GM10248 (cell line): ENCODE measurements at regions not wholly inside any gene's neighbourhood (a gene's known extent, or its start where the extent isn't known, plus 50 kb on each side); places are given as distances from the start of the nearest gene placed in this dataset.

ENCODE experiments used
- CTCF ChIA-PET: fragments of 300-600 bp; sonication (Branson Sonifier 250); formaldehyde crosslinking; extraction: SDS; loops from one replicate; lab custom pipeline; 2021; ENCODE audit warnings: antibody characterized with exemption; lab: Yijun Ruan, JAX
- POLR2A ChIA-PET: fragments of 350-650 bp; sonication (Branson Sonifier 250); formaldehyde crosslinking; extraction: SDS; loops from one replicate; lab custom pipeline; 2020; ENCODE audit warnings: antibody characterized with exemption; lab: Yijun Ruan, JAX
- DNase-seq: peaks from one replicate; pipeline ENCODE4 v3.0.0; 2012; ENCODE audit errors: extremely low spot score
- CTCF ChIP-seq: IDR thresholded peaks from 2 replicates; pipeline ENCODE4 v1.5.1; 2012; ENCODE audit warnings: mild to moderate bottlenecking, low read depth; ENCODE audit errors: extremely low read depth, missing control alignments, control extremely low read depth

- no peak for TF ChIP-seq CTCF
- ChIA-PET POLR2A (no interaction called here), CTCF (interaction anchor here (2.8 kb wide), 1 partner anchor 18 kb away, joined by 9 read pairs; no protein-coding TSS in a partner anchor)
- DNase-seq = no peak
These were observed 698.8 kb upstream of the LMO3 start for GRCh38 chr12:17304503-17305347.

- POLR2A ChIA-PET = no interaction called here
- TF ChIP-seq CTCF = no peak
- no peak for DNase-seq
- CTCF ChIA-PET = no interaction called here
These were observed 696.0 kb upstream of the LMO3 start for GRCh38 chr12:17302001-17302400.

- CTCF ChIA-PET = no interaction called here
- POLR2A ChIA-PET = no interaction called here
- no peak for DNase-seq
- no peak for TF ChIP-seq CTCF
These were observed 695.6 kb upstream of the LMO3 start for GRCh38 chr12:17301544-17301943.

- ChIA-PET POLR2A (no interaction called here), CTCF (no interaction called here)
- no peak for TF ChIP-seq CTCF
- no peak for DNase-seq
These were observed 690.9 kb upstream of the LMO3 start for GRCh38 chr12:17296882-17297281.

- POLR2A ChIA-PET = no interaction called here
- no peak for TF ChIP-seq CTCF
- CTCF ChIA-PET = no interaction called here
- DNase-seq = no peak
These were observed 680.9 kb upstream of the LMO3 start for GRCh38 chr12:17286874-17287273.

- ChIA-PET CTCF (interaction anchor here (1.5 kb wide), 1 partner anchor 9 kb away, joined by 3 read pairs; no protein-coding TSS in a partner anchor), POLR2A (no interaction called here)
- no peak for TF ChIP-seq CTCF
- no peak for DNase-seq
These were observed 678.9 kb upstream of the LMO3 start for GRCh38 chr12:17284873-17285272.
